SK-N-SH (cell line): ENCODE measurements at regions not wholly inside any gene's neighbourhood (a gene's known extent, or its start where the extent isn't known, plus 50 kb on each side); places are given as distances from the start of the nearest gene placed in this dataset.

Experiments
- CTCF ChIA-PET: fragments of 300-600, 350-600 bp; formaldehyde crosslinking; extraction: SDS; loops from one replicate; lab custom pipeline; 2021; lab: Yijun Ruan, JAX
- POLR2A ChIA-PET: fragments of 350-600 bp; sonication (Branson Sonifier 250); formaldehyde crosslinking; extraction: SDS; loops from one replicate; lab custom pipeline; 2020; ENCODE audit warnings: antibody characterized with exemption, inconsistent platforms; lab: Yijun Ruan, JAX
- DNase-seq: peaks from one replicate; pipeline ENCODE4 v3.0.0; 2012
- H2AFZ ChIP-seq: fragments of 200-600 bp; sonication (generic); 2 replicates; pipeline ENCODE4 v1.8.1; 2016; ENCODE audit warnings: antibody characterized with exemption, mild to moderate bottlenecking, low read depth
- H3F3A ChIP-seq: fragments of 200-600 bp; sonication (generic); replicated peaks from 2 replicates; pipeline ENCODE3; 2016; ENCODE audit warnings: antibody characterized with exemption, mild to moderate bottlenecking; ENCODE audit not compliant: insufficient read depth
- H3K27ac ChIP-seq, 2 experiments: fragments of 200-500 bp in 1 of 2; fragments of 200-600 bp in 1 of 2; sonication (Bioruptor generic) in 1 of 2; sonication (generic), shearing (Covaris generic) in 1 of 2; 2 replicates each; pipeline versions ENCODE4 v1.5.1 to v1.6.1; 2014 to 2016; ENCODE audit warnings: low read depth in 2 of 2, inconsistent platforms in 1 of 2, low read length in 1 of 2, mild to moderate bottlenecking in 1 of 2, mixed read lengths in 1 of 2
- H3K27me3 ChIP-seq: fragments of 200-600 bp; sonication (generic), shearing (Covaris generic); 2 replicates; pipeline ENCODE4 v1.6.1; 2016; ENCODE audit warnings: mixed run types; ENCODE audit not compliant: insufficient read depth
- H3K36me3 ChIP-seq, 2 experiments: fragments of 200-500 bp in 1 of 2; fragments of 200-600 bp in 1 of 2; sonication (Bioruptor generic) in 1 of 2; sonication (generic) in 1 of 2; replicated peaks in 1 of 2; 2 replicates each; pipeline versions ENCODE3 to v1.5.1; 2014 to 2016; ENCODE audit warnings: low read length in 1 of 2, mild to moderate bottlenecking in 1 of 2; ENCODE audit not compliant: insufficient read depth in 2 of 2, control insufficient read depth in 1 of 2
- H3K4me1 ChIP-seq, 2 experiments: fragments of 200-500 bp in 1 of 2; fragments of 200-600 bp in 1 of 2; sonication (Bioruptor generic) in 1 of 2; sonication (generic), shearing (Covaris generic) in 1 of 2; 2 replicates each; pipeline versions ENCODE4 v1.5.1 to v1.6.1; 2014 to 2016; ENCODE audit warnings: low read depth in 1 of 2, low read length in 1 of 2, mixed run types in 1 of 2; ENCODE audit not compliant: insufficient read depth in 2 of 2, control insufficient read depth in 1 of 2
- H3K4me2 ChIP-seq: fragments of 200-600 bp; sonication (generic), shearing (Covaris generic); 2 replicates; pipeline ENCODE4 v1.6.1; 2017; ENCODE audit warnings: mixed run types
- H3K4me3 ChIP-seq, 2 experiments: fragments of 200-500 bp in 1 of 2; fragments of 200-600 bp in 1 of 2; sonication (Bioruptor generic) in 1 of 2; sonication (generic), shearing (Covaris generic) in 1 of 2; 2 replicates each; pipeline versions ENCODE4 v1.5.1 to v1.8.1; 2014 to 2016; ENCODE audit warnings: low read depth in 2 of 2, inconsistent platforms in 1 of 2, low read length in 1 of 2, mild to moderate bottlenecking in 1 of 2, mixed read lengths in 1 of 2, moderate library complexity in 1 of 2
- H3K79me2 ChIP-seq: fragments of 200-600 bp; sonication (generic); 2 replicates; pipeline ENCODE4 v1.8.1; 2017; ENCODE audit warnings: mild to moderate bottlenecking; ENCODE audit not compliant: insufficient read depth
- H3K9ac ChIP-seq: fragments of 200-600 bp; sonication (generic); 2 replicates; pipeline ENCODE4 v1.6.1; 2017; ENCODE audit warnings: mixed run types
- H3K9me2 ChIP-seq: fragments of 200-600 bp; sonication (generic); 2 replicates; pipeline ENCODE4 v1.6.1; 2017; ENCODE audit warnings: mixed run types
- H3K9me3 ChIP-seq: fragments of 200-600 bp; sonication (generic); 2 replicates; pipeline ENCODE4 v1.6.1; 2017; ENCODE audit warnings: mixed run types, mild to moderate bottlenecking, moderate library complexity
- H4K20me1 ChIP-seq: fragments of 200-600 bp; sonication (generic); 2 replicates; pipeline ENCODE4 v1.6.1; 2017; ENCODE audit warnings: mild to moderate bottlenecking, mixed run types; ENCODE audit not compliant: insufficient read depth
- CHD2 ChIP-seq: fragments of 150-350 bp; IDR thresholded peaks from 2 replicates; pipeline ENCODE4 v1.6.1; 2018; ENCODE audit warnings: low read length; ENCODE audit not compliant: partially characterized antibody
- FOSL2 ChIP-seq: IDR thresholded peaks from 2 replicates; pipeline ENCODE4 v1.4.0; 2012; ENCODE audit warnings: low read depth, mild to moderate bottlenecking, moderate library complexity, borderline replicate concordance
- FOXM1 ChIP-seq: IDR thresholded peaks from 2 replicates; pipeline ENCODE4 v1.4.0; 2012; ENCODE audit warnings: low read depth, mild to moderate bottlenecking
- IRF3 ChIP-seq: fragments of 150-350 bp; IDR thresholded peaks from 2 replicates; pipeline ENCODE4 v1.6.1; 2016; ENCODE audit warnings: mild to moderate bottlenecking, low read depth, low read length
- MEF2A ChIP-seq: IDR thresholded peaks from 2 replicates; pipeline ENCODE4 v1.4.0; 2012; ENCODE audit warnings: low read depth, borderline replicate concordance
- NFIC ChIP-seq: IDR thresholded peaks from 2 replicates; pipeline ENCODE4 v1.4.0; 2012; ENCODE audit warnings: borderline replicate concordance
- PBX3 ChIP-seq: IDR thresholded peaks from 2 replicates; pipeline ENCODE4; 2012
- RAD21 ChIP-seq: IDR thresholded peaks from 2 replicates; pipeline ENCODE4 v1.6.1; 2012; ENCODE audit warnings: mild to moderate bottlenecking, low read length
- SIN3A ChIP-seq: IDR thresholded peaks from 2 replicates; pipeline ENCODE4 v1.6.1; 2012; ENCODE audit warnings: low read depth, mild to moderate bottlenecking, low read length, moderate library complexity, borderline replicate concordance
- SMC3 ChIP-seq: IDR thresholded peaks from 2 replicates; pipeline ENCODE4 v1.6.1; 2012; ENCODE audit warnings: low read depth, low read length, improper control_type of control experiment
- TAF1 ChIP-seq: IDR thresholded peaks from 2 replicates; pipeline ENCODE4 v1.6.1; 2012; ENCODE audit warnings: low read depth, mild to moderate bottlenecking, low read length, moderate library complexity, borderline replicate concordance
- TCF12 ChIP-seq: IDR thresholded peaks from 2 replicates; pipeline ENCODE4 v1.4.0; 2012
- TEAD4 ChIP-seq: IDR thresholded peaks from 2 replicates; pipeline ENCODE4 v1.4.0; 2012; ENCODE audit warnings: mild to moderate bottlenecking, borderline replicate concordance; ENCODE audit not compliant: insufficient read depth
- USF1 ChIP-seq: IDR thresholded peaks from 2 replicates; pipeline ENCODE4 v1.4.0; 2012; ENCODE audit warnings: low read depth, borderline replicate concordance
- WGBS: methylation state at CpG from one replicate; pipeline ENCODE4 v1.1.6; 2017; ENCODE audit warnings: low lambda C conversion rate; 5-methylcytosine and 5-hydroxymethylcytosine counted together
- TF ChIP-seq, protein P1 (sequence below): IDR thresholded peaks from 2 replicates; pipeline ENCODE4 v1.4.0; 2012; ENCODE audit warnings: low read depth, borderline replicate concordance

DNA sequence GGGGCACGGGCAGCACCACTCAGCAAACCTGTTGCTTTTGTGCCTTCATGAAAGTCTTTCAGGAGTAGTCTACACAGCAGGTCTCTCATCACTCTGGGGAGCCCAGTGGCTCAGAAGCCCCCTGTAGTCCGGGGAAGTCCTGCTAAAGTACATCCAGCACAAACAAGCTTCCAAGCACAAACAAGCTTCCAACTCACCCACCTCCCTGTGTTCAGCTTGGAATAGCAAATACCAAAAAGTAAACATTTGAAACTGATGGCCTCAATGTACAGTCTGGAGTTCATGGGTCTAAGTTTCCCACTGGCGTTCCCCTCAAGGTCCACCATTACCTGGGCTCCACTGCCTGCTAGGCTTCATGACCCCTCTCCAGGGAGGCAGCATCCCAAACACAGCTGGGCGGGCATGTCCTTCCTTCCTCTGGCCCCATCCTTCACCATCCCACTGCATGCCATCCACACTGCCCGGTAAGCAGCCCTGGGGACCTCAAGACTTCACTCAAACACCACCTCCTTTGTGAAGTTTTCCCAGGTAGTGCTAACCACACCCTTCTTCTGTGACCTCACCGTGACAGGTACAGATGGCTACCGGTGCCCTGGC is 62.8 kb upstream of the SIAH1 start:
- CTCF ChIA-PET, result interaction anchor here (0.7 to 1.0 kb wide), 2 partner anchors 240 to 303 kb away, joined by 3 read pairs; no protein-coding TSS in a partner anchor

GRCh38 chr16:48447428-48447827 is 62.2 kb upstream of the SIAH1 start:
- no peak for DNase-seq
- no peak overlapping the region for H2AFZ ChIP-seq
- H3K9me3 ChIP-seq, result no peaks in the 10 kb centered on the region
- peaks cover 8% of the 10 kb centered on the region for H3F3A ChIP-seq
- 86% methylated on average over 8 of the region's 8 CpGs for WGBS
- no peak overlapping the region for H3K9ac ChIP-seq
- 0 out of 4 replicates have a peak, but pooled peaks cover 0 to 7% of the 10 kb centered on the region in 2 experiments for H3K4me1 ChIP-seq
- no peaks in the 10 kb centered on the region for H3K36me3 ChIP-seq
- H3K4me2 ChIP-seq, result no peak overlapping the region
- no peaks in the 10 kb centered on the region for H4K20me1 ChIP-seq
- no peaks in the 10 kb centered on the region for H3K27me3 ChIP-seq
- no peaks in the 10 kb centered on the region for H3K79me2 ChIP-seq
- no peaks in the 10 kb centered on the region for H3K9me2 ChIP-seq
- CTCF ChIA-PET, result interaction anchor here (0.7 kb wide), 1 partner anchor 303 kb away, joined by 3 read pairs; no protein-coding TSS in a partner anchor
- H3K27ac ChIP-seq, result no peak overlapping the region
- POLR2A ChIA-PET, result no interaction called here
- no peak overlapping the region for H3K4me3 ChIP-seq
- no peak for TF ChIP-seq TAF1
- TF ChIP-seq, protein P1, sequence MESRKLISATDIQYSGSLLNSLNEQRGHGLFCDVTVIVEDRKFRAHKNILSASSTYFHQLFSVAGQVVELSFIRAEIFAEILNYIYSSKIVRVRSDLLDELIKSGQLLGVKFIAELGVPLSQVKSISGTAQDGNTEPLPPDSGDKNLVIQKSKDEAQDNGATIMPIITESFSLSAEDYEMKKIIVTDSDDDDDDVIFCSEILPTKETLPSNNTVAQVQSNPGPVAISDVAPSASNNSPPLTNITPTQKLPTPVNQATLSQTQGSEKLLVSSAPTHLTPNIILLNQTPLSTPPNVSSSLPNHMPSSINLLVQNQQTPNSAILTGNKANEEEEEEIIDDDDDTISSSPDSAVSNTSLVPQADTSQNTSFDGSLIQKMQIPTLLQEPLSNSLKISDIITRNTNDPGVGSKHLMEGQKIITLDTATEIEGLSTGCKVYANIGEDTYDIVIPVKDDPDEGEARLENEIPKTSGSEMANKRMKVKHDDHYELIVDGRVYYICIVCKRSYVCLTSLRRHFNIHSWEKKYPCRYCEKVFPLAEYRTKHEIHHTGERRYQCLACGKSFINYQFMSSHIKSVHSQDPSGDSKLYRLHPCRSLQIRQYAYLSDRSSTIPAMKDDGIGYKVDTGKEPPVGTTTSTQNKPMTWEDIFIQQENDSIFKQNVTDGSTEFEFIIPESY, result no peak
- TF ChIP-seq TEAD4, result no peak
- no peak for TF ChIP-seq FOSL2
- TF ChIP-seq TCF12, result no peak
- no peak for TF ChIP-seq SMC3
- no peak for TF ChIP-seq MEF2A
- TF ChIP-seq PBX3, result no peak
- TF ChIP-seq CHD2, result no peak
- TF ChIP-seq NFIC, result no peak

More for the DNA sequence above, 62.8 kb upstream of the SIAH1 start:
- Histone ChIP-seq H3K27me3 (no peaks in the 10 kb centered on the region), H4K20me1 (no peaks in the 10 kb centered on the region), H3F3A (peaks cover 8% of the 10 kb centered on the region), H3K27ac (no peak overlapping the region), H3K4me1 (0 out of 4 replicates have a peak, but pooled peaks cover 0 to 7% of the 10 kb centered on the region in 2 experiments), H3K9me3 (no peaks in the 10 kb centered on the region), H3K36me3 (no peaks in the 10 kb centered on the region), H3K4me3 (no peak overlapping the region), H3K9ac (no peak overlapping the region), H3K9me2 (no peaks in the 10 kb centered on the region), H2AFZ (no peak overlapping the region), H3K79me2 (no peaks in the 10 kb centered on the region), H3K4me2 (no peak overlapping the region)
- TF ChIP-seq RAD21 (no peak), SIN3A (no peak), USF1 (no peak), FOXM1 (no peak), IRF3 (no peak)
- TF ChIP-seq, protein P1, result no peak
- no peak for DNase-seq
- POLR2A ChIA-PET, result interaction anchor here (0.6 kb wide), 1 partner anchor 10 kb away, joined by 3 read pairs; no protein-coding TSS in a partner anchor
- WGBS, result 77% methylated on average over 7 of the region's 7 CpGs
